ENCODE measurements at regions not wholly inside any gene's neighbourhood (a gene's known extent, or its start where the extent isn't known, plus 50 kb on each side); places are given as distances from the start of the nearest gene placed in this dataset.

- DNase-seq (no peak), ATAC-seq (no peak)
- Histone ChIP-seq H3K27me3 (no peaks in the 10 kb centered on the region), H3K36me3 (no peaks in the 10 kb centered on the region), H3K27ac (no peak overlapping the region), H3K4me3 (no peak overlapping the region), H3K4me1 (no peaks in the 10 kb centered on the region), H3K9me3 (no peaks in the 10 kb centered on the region)
- intact Hi-C loops (cut with DNase I): no loop called here
- no peak for TF ChIP-seq CTCF (IDR thresholded peaks at IDR 0.05)
These were observed 154.1 kb downstream of the ZNF664 start for GRCh38 chr12:124126950-124127655.

- DNase-seq (no peak), ATAC-seq (no peak)
- Histone ChIP-seq H3K27ac (no peak overlapping the region), H3K4me1 (no peaks in the 10 kb centered on the region), H3K36me3 (no peaks in the 10 kb centered on the region), H3K9me3 (no peaks in the 10 kb centered on the region), H3K27me3 (no peaks in the 10 kb centered on the region), H3K4me3 (no peak overlapping the region)
- no peak for TF ChIP-seq CTCF (IDR thresholded peaks at IDR 0.05)
- intact Hi-C loops (cut with DNase I): no loop called here
These were observed 156.1 kb downstream of the ZNF664 start for GRCh38 chr12:124129132-124129531.

GRCh38 chr12:124130691-124131591 lies 157.9 kb downstream of the ZNF664 start:
- Histone ChIP-seq H3K9me3 (no peaks in the 10 kb centered on the region), H3K4me3 (no peak overlapping the region), H3K4me1 (no peaks in the 10 kb centered on the region), H3K36me3 (no peaks in the 10 kb centered on the region), H3K27ac (no peak overlapping the region), H3K27me3 (no peaks in the 10 kb centered on the region)
- no peak for DNase-seq
- intact Hi-C loops (cut with DNase I): no loop called here
- TF ChIP-seq CTCF (IDR thresholded peaks at IDR 0.05): no peak
- no peak for ATAC-seq

GRCh38 chr12:124131659-124132058 lies 158.6 kb downstream of the ZNF664 start:
- Histone ChIP-seq H3K27ac (no peak overlapping the region), H3K4me3 (no peak overlapping the region), H3K27me3 (no peaks in the 10 kb centered on the region), H3K4me1 (no peaks in the 10 kb centered on the region), H3K9me3 (no peaks in the 10 kb centered on the region), H3K36me3 (no peaks in the 10 kb centered on the region)
- no peak for ATAC-seq
- no peak for TF ChIP-seq CTCF (IDR thresholded peaks at IDR 0.05)
- no peak for DNase-seq
- intact Hi-C loops (cut with DNase I): no loop called here

GRCh38 chr12:124132530-124132929 lies 159.5 kb downstream of the ZNF664 start:
- ATAC-seq (no peak), DNase-seq (no peak)
- Histone ChIP-seq H3K4me1 (no peaks in the 10 kb centered on the region), H3K27me3 (no peaks in the 10 kb centered on the region), H3K27ac (no peak overlapping the region), H3K4me3 (no peak overlapping the region), H3K9me3 (no peaks in the 10 kb centered on the region), H3K36me3 (no peaks in the 10 kb centered on the region)
- no peak for TF ChIP-seq CTCF (IDR thresholded peaks at IDR 0.05)
- intact Hi-C loops (cut with DNase I): no loop called here

All from upper lobe of right lung (tissue), 1 donor.